Iris pigment epithelial cell (primary cell): ENCODE measurements at regions not wholly inside any gene's neighbourhood (a gene's known extent, or its start where the extent isn't known, plus 50 kb on each side); places are given as distances from the start of the nearest gene placed in this dataset.

Experiments used
- DNase-seq: peaks from one replicate; pipeline ENCODE4 v3.0.0-alpha.2; 2011; ENCODE audit warnings: low read depth

DNA sequence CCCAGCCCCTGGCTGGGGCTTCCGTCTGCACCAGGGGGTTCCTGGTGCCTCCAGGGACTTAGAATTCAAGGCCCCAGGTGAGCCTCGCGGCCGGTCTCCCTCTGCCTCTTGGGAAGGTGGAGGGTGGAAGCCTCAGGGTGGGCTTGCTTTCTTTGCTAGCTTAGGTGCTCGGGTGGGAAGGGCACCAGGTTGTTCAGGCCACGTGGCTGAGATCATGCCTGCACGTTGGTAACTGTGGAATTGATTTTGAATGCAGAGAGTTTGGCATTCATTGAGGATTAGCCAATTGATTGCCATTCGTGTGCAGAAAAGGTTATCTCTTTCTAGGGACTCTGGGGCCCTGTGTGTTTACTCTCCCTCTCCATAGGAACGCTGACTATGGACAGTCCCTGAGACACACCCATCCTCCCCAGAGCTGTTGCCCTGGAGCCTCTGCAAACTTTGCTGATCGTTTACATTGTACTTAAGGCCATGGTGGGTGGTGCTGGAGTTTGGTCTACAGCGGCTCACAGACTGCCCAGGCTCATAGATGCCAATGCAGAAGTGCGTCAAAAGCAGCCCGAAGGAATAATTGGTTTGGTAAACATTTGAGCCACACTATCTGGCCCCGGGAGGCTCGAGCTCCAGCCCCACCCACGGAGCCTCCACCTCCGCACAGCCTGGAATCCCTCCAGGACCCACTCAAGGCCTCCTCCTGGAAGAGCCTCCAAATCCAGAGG lies 1457.7 kb downstream of the BRD1 start:
- DNase-seq = no peak

DNA sequence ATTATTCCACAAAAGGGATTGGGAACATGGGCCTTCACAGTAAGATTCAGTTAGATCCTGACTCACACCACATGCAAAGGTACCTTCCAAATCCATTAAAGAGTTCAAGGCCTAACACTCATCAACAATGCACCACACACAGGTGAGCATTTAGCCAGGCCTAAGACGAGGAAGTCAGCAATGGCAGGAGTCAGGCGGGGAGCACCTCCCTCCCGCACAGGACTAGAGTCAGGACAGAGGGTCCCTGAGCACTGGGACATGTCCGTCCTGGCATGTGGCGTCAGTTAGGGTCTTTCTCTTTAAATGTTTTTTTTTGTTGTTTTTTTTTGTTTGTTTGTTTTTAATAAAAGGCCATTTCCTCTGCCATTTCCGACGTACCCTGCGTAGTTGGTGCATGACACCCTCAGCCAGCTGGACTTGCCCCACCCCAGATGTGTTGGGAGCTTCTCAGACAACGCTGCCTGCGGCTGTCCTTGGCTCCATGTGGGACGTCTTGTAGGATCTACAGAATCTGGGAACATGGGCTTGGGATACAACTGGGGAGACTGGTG lies 1458.6 kb downstream of the BRD1 start:
- no peak for DNase-seq

DNA sequence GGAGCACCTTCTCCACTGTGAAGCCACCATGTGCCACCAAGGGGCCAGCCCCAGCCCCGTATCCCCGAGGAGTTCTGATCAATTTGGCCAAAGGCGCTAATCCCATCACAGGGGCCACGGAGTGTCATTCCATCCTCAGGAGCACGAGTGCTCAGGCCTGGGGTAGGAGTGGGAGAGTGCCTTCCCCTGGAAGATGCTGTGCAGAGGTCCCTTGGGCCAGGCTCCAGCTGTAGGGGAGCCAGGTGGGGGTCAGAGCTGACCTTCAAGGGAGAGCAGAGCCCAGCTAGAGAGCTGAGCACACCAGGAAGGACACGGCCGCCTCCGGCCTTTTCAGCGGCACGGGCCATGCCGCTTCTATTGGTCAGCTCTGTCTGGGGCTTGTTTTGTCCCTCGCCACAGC lies 1459.9 kb downstream of the BRD1 start:
- no peak for DNase-seq

DNA sequence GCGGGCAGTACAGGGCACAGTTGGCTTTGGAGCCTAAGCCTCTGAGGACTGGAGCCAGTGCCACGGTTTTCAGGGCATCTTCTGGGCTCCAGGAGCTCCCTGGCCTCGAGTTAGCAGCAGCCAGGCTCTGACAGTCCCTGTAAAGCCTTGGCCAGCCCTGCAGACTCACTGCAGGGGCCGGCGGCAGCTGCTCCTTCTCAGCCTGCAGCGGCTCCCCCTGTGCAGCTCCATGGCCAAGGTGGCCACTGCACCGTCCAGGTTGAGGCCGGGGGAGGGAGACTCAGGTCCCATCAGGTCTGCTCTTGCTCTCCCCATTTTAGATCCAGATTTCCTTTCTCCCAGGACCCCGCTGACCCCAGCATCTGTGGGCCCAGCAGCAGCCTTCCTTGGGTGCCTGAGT lies 1461.1 kb downstream of the BRD1 start:
- DNase-seq = no peak

DNA sequence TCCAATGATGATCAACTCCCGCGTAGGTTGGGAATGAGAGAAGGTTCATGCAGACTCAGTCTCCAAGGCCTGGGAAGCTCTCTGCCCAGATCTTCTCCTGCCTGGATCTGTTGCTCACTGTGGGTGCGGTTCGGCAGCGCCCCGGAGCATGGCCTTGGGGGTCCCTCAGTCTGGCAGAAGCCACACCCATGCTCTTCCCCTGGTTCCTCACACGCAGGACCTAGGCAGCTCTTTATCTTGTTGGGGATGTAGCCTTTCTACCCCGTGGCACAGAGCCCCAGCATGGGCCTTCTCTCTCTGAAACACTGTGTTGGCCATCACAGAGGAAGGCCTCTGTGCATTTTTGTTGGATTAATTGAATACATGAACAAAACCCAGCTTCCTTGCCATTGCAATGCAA lies 1461.6 kb downstream of the BRD1 start:
- DNase-seq = no peak

DNA sequence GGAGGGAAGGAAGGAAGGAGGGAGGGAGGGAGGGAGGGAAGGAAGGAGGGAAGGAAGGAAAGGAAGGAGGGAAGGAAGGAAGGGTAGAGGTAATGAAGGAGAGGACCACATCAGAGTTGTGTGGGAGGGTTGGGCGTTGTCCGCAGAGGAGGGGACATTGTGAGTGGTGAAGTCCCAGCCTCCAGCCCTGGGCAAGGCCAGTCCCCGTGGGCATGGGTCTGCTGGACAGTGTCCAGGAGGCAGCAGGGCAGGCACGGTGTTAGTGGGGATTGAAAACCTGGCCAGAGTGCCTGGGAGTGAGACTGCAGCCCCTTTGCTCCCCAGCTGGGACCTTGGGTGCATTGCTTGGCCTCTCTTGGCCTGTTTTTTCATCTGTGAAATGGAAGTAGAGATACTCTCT lies 1462.3 kb downstream of the BRD1 start:
- DNase-seq = no peak

DNA sequence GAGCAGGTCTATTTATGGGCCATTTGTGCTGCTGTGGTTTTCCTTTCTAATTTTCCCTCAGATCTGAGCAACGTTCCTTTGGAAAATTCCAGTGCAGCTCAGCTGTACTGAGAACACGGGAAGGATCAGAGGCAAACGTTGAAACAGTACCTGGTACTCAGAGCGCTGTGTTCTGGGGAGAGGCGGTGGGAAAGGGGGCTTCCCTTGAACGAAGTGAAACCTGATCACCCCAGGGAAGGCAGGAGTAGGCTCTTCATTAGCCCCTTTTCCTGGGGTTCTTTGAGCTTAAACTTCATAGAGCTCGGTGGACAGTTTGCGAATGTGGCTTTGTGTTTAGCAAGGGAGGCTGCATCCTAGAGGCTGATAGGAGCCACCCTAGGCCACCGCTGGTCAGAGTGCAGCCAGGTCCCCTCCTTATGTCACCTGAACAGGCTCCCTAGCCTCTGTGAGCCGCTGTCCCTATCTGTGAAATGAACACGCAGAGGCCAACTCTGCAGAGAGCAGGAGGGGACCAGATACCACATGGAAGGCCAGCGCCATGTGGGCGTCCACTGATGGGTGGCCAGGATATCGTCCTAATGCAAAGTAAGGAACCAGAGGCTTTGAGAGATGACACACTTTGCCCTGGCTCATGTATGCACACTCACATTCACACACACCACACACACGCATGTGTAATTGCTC lies 1464.8 kb downstream of the BRD1 start:
- no peak for DNase-seq

DNA sequence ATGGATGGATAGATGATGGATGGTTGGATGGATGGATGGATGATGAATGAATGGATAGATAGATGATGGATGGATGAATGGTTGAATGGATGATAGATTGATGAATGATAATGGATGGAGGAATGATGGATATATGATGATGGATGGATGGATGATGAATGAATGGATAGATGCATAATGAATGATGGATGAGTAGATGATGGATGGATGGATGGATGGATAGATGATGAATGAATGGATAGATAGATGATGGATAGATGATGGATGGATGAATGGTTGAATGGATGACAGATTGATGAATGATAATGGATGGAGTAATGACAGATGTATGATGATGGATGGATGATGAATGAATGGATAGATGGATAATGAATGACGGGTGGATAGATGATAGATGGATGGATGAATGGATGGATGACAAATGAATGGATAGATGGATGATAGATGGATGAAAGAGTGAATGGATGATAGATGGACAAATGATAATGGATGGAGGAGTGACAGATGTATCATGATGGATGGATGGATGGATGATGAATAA lies 1466.5 kb downstream of the BRD1 start:
- DNase-seq = no peak

DNA sequence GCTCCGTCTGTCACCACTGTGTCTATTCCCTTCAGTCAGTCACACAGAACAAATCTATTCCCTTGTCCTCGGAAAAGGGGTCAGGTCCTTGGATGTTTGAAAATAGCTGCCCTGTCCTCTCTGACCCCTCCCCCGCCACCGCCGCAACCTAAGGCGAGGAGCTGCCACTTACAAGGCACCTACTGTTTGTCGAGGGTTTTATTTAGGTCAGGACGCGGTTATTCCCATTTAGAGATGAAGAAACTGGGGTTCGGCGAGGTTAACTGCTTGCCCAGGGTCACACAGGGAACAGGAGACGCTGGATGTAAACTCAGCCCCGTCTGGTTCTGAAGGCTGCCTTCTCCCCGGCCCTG lies 1468.1 kb downstream of the BRD1 start:
- no peak for DNase-seq

DNA sequence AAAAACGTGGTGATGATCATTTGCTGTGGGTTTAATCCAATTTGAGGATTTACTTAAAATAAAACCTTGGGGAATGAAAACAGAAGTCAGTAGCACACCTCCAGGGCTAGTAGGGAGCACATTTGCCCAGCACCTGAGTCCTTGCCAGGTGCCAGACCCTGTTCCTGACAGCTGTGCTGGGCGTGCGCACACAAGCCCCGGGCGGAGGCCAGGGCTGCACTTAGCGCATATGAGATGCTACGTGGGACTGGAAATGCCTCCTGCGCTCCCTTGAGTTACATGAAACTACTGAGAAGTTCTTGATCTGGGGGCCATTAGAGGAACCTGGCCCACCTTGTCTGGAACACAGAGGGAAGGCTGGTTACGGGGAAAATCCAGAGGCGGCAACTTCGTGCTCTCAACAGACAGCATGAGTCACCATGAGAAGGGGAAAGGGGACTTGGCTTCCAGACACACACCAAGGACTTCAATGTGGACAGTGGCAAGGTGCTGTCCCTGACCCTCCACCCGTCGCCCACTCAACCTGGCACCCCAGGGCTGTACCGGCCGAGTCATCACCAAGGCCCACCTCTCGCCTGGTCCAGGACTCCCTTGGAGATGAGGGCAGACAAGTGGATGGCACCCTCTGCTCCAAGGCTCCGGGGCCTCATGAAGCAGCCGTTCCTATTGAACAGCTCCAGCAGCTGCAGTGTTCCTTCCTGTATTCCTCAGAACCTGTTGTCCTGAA lies 1468.6 kb downstream of the BRD1 start:
- no peak for DNase-seq

DNA sequence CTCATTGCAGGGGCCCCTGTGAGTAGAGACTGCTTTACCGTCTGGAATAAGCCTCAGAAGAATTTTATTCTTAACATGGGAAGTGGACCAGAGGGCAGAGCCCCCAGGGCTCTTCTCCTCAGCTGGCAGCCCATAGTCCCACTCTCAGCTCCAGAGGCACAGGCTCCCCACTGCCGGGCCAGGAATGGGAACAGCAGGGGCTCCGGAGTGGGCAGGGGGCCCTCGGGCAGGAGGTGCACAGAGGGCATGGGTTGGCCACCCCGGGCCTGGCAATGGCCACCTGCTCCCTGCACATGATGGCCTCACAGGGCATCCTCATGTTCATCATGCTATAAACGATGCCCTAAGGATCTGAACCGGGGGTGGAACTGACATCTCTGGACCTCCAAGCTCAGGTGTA lies 1469.7 kb downstream of the BRD1 start:
- DNase-seq = no peak

DNA sequence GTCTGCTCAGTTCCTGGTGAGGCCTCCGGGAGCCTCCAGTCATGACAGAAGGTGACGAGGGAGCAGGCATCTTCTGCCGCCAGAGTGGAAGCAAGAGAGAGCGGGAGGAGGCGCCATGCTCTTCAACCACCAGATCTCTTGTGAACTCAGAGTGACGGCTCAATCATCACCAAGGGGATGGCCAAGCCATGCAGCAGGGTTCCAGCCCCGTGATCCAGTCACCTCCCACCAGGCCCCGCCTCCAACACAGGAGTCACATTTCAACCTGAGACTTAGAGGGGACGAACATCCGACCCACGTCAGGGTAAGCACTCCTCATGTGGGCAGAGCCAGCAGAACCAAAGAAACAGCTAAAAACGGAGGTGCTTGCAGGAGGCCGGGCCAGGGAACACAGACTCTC lies 1470.5 kb downstream of the BRD1 start:
- no peak for DNase-seq

DNA sequence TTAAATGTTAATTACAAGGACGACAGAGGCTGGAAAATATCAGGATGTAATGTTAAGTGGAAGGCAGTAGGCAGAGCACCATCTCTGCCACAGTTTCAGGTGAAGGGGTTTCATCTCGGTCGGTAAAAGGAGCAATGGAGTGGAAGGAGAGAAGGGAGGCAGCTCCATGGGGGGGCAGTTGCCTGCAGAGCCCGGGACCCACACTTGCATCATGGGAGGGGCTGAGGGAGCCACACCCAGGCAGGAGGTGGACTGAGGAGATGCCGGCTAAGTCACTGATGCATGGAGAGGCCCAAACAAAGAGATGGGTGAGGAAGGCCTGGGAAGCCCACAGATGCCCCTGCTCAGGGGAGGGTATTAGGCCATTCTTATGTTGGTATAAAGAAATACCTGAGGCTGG lies 1470.9 kb downstream of the BRD1 start:
- no peak for DNase-seq

DNA sequence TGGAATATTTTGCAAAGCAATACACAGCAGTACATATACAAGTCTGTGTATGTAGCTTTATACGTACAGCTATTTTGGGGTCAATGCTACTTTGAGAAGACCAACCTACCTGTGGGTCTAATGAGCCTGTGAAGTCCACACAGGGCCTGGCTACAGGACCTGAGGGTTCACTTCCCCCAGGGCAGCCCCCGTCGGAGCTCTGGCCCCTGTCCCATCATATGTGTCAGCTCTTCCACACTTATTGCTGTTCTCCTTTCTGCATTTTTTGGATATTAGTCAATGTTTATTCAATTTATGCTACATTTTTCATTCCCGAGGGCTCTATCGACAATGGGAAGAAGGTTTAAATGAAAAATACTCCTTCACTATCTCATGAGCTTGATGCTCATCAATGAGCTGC lies 1473.6 kb downstream of the BRD1 start:
- no peak for DNase-seq

DNA sequence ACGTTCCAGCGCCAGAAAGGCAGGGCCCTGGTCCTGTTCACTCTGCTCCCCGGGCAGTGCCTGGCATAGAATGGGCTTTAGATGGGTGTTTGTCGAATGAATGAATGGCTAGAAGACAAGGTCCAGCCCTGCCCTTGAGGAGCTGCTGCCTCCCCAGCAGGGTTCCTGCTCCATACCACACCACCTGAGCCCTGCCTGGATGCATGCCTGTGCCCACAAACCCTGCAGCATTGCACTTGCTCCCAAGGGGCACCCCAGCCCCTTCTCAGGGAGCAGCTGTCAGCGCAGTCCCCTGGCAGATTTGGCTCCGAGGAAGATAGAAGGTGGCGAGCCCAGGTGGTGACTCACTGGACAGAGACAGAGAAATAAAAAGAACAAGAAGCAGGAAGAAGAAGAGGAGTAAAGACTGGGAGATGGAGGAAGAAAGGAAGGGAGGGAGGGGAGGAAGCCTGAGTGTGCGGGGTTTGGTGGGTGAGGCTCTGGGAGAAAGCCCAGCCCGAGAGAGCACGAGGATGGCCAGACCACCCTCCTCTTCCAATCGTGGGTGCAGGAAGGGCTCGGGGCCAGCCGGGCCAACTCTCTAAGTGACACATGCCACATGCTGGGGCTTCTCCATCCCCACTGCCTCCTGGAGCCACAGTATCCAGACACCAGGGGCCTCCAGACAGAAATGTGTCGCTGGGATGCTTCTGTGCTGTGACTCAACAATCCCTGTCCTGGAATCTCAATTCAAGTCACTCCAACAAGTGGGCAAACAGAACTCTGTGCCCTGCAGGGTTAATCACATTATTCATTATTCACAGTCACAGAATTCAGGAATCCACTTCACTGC lies 1474.3 kb downstream of the BRD1 start:
- no peak for DNase-seq

DNA sequence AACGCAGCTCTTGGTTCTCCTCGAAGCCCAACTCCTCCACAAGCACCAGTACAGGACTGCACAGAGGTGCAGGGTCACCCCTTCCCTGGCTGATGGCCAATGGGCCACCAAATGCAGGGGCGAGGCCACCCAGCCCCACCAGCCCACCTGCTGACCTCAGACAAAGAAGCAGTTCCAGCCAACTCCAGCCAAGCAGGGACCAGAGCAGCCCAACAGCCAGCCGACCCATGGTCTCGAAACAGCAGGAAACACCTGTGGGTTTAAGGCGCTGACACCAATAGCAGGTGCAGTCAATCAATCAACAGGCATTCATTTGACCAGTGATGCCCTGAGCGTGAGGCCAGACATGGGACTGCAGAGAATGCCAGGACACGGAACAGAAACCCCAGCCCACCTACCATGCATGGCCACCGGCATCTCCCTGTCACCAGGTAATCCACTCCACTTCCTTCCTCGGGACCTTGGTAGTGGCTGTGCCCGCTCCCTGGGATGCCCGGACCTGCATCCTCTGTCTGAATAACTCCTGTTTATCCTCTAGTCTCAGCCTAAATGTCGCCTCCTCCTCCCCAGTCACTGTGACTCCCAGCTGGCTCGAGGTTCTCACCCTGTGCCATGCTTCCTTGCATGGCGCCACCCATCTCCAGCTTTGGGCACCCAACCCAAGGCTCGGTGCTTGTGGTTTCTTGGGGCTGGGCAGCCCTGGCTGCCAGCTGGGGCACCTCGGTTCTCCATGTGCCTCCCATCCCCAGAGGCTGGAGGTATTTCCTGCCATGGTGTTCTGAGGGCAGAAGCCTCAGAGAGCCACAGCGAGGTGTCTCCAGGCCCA lies 1475.4 kb downstream of the BRD1 start:
- DNase-seq = no peak

DNA sequence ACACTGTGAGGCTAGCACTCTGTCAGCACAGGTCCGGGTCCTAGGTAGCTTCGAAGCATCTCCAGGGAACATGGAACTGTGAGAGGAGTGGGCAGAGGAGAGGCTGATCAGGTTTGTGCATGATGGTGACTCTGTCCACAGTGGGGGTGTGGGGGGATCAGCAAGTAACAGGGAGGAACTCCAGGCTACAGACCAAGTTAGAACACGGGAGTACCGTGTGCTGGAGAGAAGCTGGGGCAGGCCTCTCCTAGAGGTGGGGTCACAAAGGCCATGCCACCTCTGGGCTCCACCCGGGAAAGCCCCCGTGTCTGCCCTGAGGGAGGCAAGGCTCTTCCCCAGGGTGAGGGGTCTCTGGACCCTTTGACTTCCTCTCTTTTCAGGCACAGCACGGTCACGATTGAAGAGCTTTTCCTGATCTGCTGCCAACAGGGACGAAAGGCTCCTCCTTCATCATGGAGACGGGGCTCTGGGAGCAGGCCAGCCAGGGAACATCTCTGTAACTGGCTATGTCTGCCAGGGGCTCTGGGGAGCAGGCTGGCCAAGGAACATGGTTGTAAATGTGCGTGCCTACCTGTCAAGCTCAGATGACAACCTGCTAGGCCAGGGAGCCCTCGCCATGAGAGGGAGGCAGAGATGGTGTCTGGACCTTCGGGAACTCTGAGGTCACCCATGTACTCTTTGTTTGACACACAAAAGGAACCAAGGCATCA lies 1476.1 kb downstream of the BRD1 start:
- no peak for DNase-seq

DNA sequence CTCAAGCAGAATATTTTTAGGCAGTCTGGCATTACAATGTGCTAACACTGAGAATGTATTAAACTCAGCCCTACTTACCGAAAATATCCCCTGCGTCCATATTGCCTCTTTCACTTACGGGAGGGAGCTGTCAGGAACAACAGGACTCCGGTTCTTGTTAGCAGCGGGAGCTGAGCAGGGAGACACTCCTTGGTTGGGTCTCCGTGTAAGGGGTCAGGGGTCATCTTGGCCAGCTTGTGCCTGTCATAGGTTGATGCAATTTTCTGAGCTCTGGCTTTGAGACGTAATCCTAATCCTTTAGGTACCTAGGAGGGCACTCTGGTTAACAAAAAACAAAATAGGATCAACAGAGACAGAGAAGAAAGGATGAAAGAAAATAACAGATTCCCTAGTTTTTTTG lies 1477.2 kb downstream of the BRD1 start:
- DNase-seq = no peak

DNA sequence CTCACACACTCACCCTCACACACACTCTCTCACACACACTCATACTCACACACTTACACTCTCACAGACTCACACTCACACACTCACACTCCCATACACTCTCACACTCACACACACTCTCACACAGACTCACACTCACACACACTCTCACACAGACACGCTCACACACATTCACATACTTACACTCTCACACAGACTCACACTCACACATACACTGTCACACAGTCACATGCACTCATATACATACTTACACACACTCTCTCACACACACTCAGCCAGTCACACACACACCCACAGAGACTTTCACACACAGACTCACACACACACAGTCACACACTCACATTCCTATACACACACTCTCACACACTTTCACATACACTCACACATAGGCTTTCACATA lies 1478.8 kb downstream of the BRD1 start:
- DNase-seq = no peak

DNA sequence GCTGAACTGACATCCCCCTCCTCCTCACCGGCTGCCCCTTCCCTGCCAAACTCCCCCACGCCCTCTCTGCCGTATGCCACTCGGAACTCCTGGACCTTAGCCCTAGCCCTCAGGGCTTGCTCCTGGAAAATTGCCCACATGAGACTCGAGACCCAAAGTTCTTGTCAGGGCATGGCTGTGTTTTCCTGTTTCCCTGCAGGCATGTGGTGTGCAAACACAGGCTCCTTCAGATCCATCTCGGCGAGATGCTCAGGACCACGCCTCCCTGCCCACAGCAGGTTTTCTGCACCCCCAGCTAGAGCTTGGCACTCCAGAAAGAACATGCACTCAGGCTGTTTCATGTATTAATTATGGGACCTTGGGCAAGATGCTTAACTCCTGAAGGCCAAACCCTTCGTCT lies 1480.4 kb downstream of the BRD1 start:
- DNase-seq = no peak
